Smooth muscle cell (in vitro differentiated cells): ENCODE measurements at regions not wholly inside any gene's neighbourhood (a gene's known extent, or its start where the extent isn't known, plus 50 kb on each side); places are given as distances from the start of the nearest gene placed in this dataset.
A peak's percentile ranks its signal among the peaks of the same experiment; 100 is the strongest.

Source experiments
- DNase-seq: peaks from one replicate; lab custom pipeline; 2025; ENCODE audit not compliant: unreplicated experiment; lab: John Stamatoyannopoulos, UW
- H2AFZ ChIP-seq: fragments of 200-600 bp; sonication (generic); 2 replicates; pipeline ENCODE4 v1.6.0; 2016; ENCODE audit warnings: antibody characterized with exemption, low read depth, mild to moderate bottlenecking
- H3F3A ChIP-seq: fragments of 200-600 bp; sonication (generic); 2 replicates; pipeline ENCODE4 v1.6.0; 2017; ENCODE audit warnings: antibody characterized with exemption, low read depth
- H3K27ac ChIP-seq: fragments of 200-600 bp; sonication (generic); 2 replicates; pipeline ENCODE4 v1.5.1; 2016; ENCODE audit warnings: low read depth, mild to moderate bottlenecking
- H3K27me3 ChIP-seq: fragments of 200-600 bp; sonication (generic); 2 replicates; pipeline ENCODE4 v1.6.1; 2016; ENCODE audit warnings: low read depth, mild to moderate bottlenecking
- H3K36me3 ChIP-seq: fragments of 200-600 bp; sonication (generic); 2 replicates; pipeline ENCODE4 v1.5.1; 2016; ENCODE audit warnings: low read depth
- H3K4me1 ChIP-seq: fragments of 200-600 bp; sonication (generic); 2 replicates; pipeline ENCODE4 v1.5.1; 2016; ENCODE audit warnings: low read depth
- H3K4me2 ChIP-seq: fragments of 200-600 bp; sonication (generic); 2 replicates; pipeline ENCODE4 v1.6.0; 2016; ENCODE audit warnings: mild to moderate bottlenecking
- H3K4me3 ChIP-seq: fragments of 200-600 bp; sonication (generic); 2 replicates; pipeline ENCODE4 v1.5.1; 2016; ENCODE audit warnings: mild to moderate bottlenecking
- H3K79me2 ChIP-seq: fragments of 200-600 bp; sonication (generic); 2 replicates; pipeline ENCODE4 v1.6.0; 2016; ENCODE audit warnings: low read depth, mild to moderate bottlenecking
- H3K9ac ChIP-seq: fragments of 200-600 bp; sonication (generic); 2 replicates; pipeline ENCODE4 v1.6.0; 2016; ENCODE audit warnings: low read depth
- H3K9me3 ChIP-seq: fragments of 200-600 bp; sonication (generic); replicated peaks from 2 replicates; pipeline ENCODE4 v1.5.1; 2016; ENCODE audit warnings: low read depth
- H4K20me1 ChIP-seq: fragments of 200-600 bp; sonication (generic); 2 replicates; pipeline ENCODE4 v1.6.0; 2016; ENCODE audit warnings: low read depth
- WGBS: methylation state at CpG from one replicate; pipeline ENCODE4 v1.1.7; 2016; ENCODE audit warnings: low lambda C conversion rate; 5-methylcytosine and 5-hydroxymethylcytosine counted together
- TF ChIP-seq, protein P1 (sequence below): fragments of 200-600 bp; sonication (generic); IDR thresholded peaks from 2 replicates; pipeline ENCODE4 v1.5.1; 2017; ENCODE audit warnings: borderline replicate concordance, mild to moderate bottlenecking, antibody characterized with exemption; ENCODE audit not compliant: insufficient read depth, poor library complexity, severe bottlenecking

DNA sequence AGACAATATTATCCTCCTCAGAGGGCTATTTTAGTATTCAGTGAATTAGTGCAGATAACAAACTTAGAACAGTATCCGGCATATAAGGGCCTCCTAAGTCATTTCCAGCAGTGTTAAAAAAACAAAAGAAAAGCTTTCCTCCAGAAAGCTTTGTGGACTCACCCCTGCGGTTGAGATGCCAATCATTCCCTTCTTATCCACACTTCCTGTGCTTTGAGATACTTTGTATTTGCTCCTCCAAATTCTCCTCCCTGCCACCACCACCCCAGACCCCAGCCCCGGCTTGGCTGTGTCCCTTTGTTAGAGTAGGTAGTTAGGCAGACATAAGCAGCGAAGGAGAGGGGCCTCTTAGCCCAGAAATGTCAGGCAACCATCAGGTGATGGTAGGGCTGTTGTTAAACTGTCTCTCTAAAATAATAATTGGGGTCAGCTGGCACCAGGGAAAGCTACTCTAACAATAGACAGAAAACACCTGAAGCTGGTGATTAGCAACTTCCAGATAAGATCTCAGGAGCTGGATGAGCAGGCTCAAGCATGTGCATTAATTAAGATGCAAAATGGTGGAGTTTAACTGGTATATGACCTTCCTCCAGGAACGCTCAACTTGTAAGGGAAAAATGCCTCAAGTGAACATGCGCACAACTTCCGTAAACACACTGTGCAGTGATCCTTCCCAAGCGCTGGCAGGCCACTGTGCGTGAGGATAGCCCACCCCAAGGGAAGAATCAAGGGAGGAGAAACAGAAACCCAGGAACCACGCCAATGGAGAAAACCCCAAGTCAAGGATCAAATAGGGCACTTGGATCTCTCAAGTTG, 152.1 kb upstream of the EEA1 start:
- no peak overlapping the region for H3K4me3 ChIP-seq
- no peaks in the 10 kb centered on the region for H3K79me2 ChIP-seq
- H3K27ac ChIP-seq: peak overlapping the region; percentile 61
- H2AFZ ChIP-seq: peak overlapping the region; percentile 11
- H3K4me1 ChIP-seq: peaks cover 10% of the 10 kb centered on the region
- WGBS: 56% methylated on average over 10 of the region's 10 CpGs
- no peak overlapping the region for H3K9ac ChIP-seq
- no peaks in the 10 kb centered on the region for H3K9me3 ChIP-seq
- no peaks in the 10 kb centered on the region for H4K20me1 ChIP-seq
- TF ChIP-seq, protein P1, sequence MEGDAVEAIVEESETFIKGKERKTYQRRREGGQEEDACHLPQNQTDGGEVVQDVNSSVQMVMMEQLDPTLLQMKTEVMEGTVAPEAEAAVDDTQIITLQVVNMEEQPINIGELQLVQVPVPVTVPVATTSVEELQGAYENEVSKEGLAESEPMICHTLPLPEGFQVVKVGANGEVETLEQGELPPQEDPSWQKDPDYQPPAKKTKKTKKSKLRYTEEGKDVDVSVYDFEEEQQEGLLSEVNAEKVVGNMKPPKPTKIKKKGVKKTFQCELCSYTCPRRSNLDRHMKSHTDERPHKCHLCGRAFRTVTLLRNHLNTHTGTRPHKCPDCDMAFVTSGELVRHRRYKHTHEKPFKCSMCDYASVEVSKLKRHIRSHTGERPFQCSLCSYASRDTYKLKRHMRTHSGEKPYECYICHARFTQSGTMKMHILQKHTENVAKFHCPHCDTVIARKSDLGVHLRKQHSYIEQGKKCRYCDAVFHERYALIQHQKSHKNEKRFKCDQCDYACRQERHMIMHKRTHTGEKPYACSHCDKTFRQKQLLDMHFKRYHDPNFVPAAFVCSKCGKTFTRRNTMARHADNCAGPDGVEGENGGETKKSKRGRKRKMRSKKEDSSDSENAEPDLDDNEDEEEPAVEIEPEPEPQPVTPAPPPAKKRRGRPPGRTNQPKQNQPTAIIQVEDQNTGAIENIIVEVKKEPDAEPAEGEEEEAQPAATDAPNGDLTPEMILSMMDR: no peak
- DNase-seq: no peak
- peak overlapping the region; percentile 43 for H3K4me2 ChIP-seq
- no peaks in the 10 kb centered on the region for H3K36me3 ChIP-seq
- no peaks in the 10 kb centered on the region for H3K27me3 ChIP-seq
- no peaks in the 10 kb centered on the region for H3F3A ChIP-seq

- H3K4me3 ChIP-seq: no peak overlapping the region
- no peaks in the 10 kb centered on the region for H4K20me1 ChIP-seq
- no peaks in the 10 kb centered on the region for H3K36me3 ChIP-seq
- no peaks in the 10 kb centered on the region for H3K79me2 ChIP-seq
- H3K9me3 ChIP-seq: no peaks in the 10 kb centered on the region
- peaks cover 10% of the 10 kb centered on the region for H3K4me1 ChIP-seq
- TF ChIP-seq, protein P1: no peak
- no peak for DNase-seq
- peak overlapping the region; percentile 43 for H3K4me2 ChIP-seq
- H3K27ac ChIP-seq: peak overlapping the region; percentile 61
- H3K27me3 ChIP-seq: no peaks in the 10 kb centered on the region
- no peak overlapping the region for H2AFZ ChIP-seq
- WGBS: 69% methylated on average over 4 of the region's 4 CpGs
- H3K9ac ChIP-seq: no peak overlapping the region
- no peaks in the 10 kb centered on the region for H3F3A ChIP-seq
Measured at GRCh38 chr12:93081810-93082165, 152.7 kb upstream of the EEA1 start.

DNA sequence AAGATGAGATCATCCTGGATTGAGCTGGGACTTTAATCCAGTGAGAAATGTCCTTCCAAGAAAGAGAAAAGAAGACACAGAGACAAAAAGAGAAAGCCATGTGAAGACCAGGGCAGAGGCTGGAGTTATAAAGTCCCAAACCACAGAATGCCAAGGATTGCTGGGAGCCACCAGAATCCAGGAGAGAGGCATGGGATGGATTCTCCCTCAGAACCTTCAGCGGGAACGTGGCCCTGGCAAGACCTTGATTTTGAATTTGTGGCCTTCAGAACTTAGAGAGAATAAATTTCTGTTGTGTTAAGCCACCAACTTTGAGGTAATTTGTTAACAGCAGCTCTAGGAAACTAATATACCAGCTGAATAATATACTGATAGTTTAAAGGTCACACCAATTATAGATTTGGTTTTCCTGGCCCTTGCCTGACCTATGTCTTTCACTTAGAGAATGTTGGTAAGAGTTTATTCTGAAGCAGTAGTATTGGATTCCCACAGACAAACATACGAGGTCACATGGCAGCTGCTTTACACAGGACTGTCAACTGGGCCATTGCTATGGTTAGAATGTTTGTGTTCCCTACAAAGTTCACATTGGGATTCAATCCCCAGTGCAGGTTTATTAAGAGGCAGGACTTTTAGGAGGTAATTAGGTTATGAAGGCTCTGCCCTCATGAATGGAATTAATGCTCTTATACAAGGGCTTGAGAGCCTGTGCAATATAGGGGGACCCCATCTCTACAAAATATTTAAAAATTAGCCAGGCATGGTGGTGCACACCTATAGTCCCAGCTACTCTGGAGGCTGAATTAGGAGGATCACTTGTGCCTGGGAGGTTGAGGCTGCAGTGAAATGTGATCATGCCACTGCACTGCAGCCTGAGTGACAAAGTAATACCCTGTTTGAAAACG, 156.5 kb upstream of the EEA1 start:
- H3K4me1 ChIP-seq: peaks cover 2% of the 10 kb centered on the region

More for the DNA sequence above, 156.5 kb upstream of the EEA1 start:
- Histone ChIP-seq H3K9me3 (no peaks in the 10 kb centered on the region), H3K4me3 (no peak overlapping the region), H3K9ac (no peak overlapping the region), H4K20me1 (no peaks in the 10 kb centered on the region), H3K27ac (no peak overlapping the region), H3K79me2 (no peaks in the 10 kb centered on the region), H3K4me2 (no peak overlapping the region), H3F3A (no peaks in the 10 kb centered on the region), H3K36me3 (no peaks in the 10 kb centered on the region), H2AFZ (no peak overlapping the region), H3K27me3 (no peaks in the 10 kb centered on the region)
- WGBS: 87% methylated on average over 4 of the region's 4 CpGs
- no peak for DNase-seq
- TF ChIP-seq, protein P1: no peak
